Loucy (cell line): ENCODE measurements at regions not wholly inside any gene's neighbourhood (a gene's known extent, or its start where the extent isn't known, plus 50 kb on each side); places are given as distances from the start of the nearest gene placed in this dataset.

Experiments
- CTCF ChIP-seq: fragments of 200-600 bp; sonication (generic); conservative IDR thresholded peaks from 2 replicates; pipeline ENCODE4 v1.5.1; 2014; ENCODE audit warnings: mild to moderate bottlenecking, antibody characterized with exemption, low read length
- EZH2phosphoT487 ChIP-seq: fragments of 200-600 bp; IDR thresholded peaks from 2 replicates; pipeline ENCODE4 v1.6.1; 2018; ENCODE audit warnings: antibody characterized with exemption, mild to moderate bottlenecking, moderate library complexity, borderline replicate concordance

GRCh38 chr11:11672101-11672500, 50.3 kb upstream of the GALNT18 start:
- TF ChIP-seq CTCF (no peak), EZH2phosphoT487 (no peak)
